HuH-7 (cell line): ENCODE measurements at regions not wholly inside any gene's neighbourhood (a gene's known extent, or its start where the extent isn't known, plus 50 kb on each side); places are given as distances from the start of the nearest gene placed in this dataset.
A peak's percentile ranks its signal among the peaks of the same experiment; 100 is the strongest.

Experiments used
- DNase-seq: peaks from one replicate; pipeline ENCODE4 v3.0.0; 2011; ENCODE audit warnings: low spot score

DNA sequence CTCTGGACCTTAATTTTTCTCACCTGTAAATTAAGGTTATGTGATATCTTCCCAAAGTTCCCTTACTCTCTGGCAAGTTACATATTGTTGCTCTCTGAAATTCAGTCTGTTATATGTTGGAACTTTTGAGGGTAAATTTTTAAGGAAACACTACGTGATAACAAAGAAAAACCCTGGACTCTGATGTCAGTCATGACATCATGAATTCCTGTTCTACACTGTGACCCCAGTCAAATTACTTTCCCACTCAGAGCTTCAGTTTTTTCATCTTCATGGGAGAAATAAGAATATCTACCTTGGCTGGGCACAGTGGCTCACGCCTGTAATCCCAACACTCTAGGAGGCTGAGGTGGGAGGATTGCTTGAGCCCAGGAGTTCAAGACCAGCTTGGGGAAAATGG is 164.6 kb upstream of the RALGAPA2 start:
- DNase-seq, result no peak

DNA sequence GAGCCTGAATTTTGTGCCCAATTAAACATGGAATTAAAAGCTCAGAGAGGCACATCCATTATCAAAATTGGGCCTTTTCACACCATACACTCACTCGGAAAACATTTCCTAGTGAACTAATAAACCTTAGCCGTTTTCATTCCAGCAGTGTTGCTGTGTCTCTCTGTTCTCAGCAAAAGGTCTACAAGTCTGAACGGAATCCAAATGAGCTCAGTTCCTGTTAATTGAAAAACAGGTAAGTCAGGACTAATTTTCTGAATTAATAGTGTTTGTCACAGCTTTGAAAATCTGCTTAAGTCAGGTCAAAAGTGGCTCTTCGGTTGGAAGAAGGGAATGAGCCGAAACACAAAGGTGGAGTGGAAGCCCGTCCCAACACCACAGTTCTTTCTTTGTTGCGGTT is 163.3 kb upstream of the RALGAPA2 start:
- no peak for DNase-seq

DNA sequence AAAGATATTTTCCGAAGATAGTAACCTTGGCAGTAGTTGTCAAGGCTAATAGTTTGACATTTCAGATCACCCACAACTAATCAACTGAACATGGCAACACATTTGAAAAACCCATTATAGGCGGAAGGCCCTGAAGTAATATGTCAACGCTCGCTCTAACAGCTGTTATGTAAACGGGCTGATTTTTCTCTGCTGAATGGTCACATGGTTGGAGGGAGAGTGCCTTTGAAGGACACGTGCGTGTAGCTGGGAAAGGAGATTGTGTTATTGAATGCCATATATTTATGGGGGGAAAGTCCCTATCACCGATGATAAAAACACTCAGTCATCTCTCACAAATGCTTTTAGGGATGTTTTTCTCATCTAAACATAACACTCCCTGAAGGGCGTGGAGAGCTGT is 160.0 kb upstream of the RALGAPA2 start:
- DNase-seq, result no peak

DNA sequence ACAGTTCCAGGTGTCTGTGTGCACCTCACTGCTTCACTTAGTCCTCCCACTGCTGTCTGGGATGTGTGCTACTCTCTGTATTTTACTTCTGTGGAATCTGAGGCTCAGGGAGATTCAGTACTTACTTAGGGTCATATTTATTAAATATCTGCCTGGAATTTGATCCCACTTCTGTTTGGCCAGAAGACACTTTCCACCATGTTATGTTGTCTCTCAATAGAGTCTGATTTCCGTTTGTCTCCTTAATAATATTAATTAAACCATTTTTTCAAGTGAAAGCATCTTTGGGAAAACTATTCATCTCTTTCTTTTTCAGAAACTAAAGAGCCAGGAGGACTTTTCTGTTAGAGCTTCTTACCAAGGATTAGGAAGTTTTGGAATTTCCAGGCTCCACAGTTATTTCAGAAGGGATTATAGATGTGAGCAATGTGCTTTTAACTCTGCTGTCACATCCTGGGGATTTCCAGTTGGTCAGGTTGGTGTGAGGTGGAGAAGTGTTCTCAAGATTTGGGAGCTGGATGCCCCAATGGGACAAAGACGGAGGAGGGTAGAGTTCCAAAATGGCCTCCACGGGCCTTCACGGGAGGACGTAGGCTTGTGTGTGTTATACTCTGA is 156.8 kb upstream of the RALGAPA2 start:
- no peak for DNase-seq

DNA sequence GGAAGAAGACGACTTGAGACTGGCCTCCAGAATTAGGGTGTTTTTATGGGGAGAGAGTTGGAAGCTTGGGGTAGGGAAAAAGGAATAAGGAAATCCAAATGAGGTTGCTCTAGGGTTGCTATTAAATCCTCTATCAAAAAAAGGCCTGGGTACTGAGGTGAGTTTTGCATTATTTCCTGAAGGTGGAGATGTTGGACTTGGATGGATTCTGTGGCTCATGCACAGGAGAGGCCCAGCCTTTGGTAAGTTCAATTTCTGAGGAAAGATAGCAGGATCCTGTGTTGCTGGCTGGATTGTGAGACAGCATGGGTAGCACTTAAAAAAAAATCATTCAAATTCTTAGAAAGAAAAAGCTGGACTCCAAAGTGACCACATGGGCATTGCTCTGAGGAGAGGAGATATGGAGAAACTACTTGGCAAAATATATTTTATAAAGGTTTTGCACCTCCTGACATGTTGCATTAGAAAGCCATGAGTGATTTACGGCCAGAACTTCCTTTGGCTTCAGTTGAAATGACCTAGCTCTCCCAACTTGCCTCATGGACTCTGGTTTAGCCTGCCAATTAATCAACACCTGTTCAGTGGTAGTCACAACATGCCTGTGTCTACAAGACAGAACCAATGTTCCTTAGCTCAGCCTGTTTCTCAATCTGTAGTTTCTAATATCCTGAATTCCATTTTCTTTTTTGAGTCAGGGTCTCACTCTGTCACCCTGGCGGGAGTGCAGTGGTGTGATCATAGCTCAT is 152.1 kb upstream of the RALGAPA2 start:
- peak; percentile 52 for DNase-seq

DNA sequence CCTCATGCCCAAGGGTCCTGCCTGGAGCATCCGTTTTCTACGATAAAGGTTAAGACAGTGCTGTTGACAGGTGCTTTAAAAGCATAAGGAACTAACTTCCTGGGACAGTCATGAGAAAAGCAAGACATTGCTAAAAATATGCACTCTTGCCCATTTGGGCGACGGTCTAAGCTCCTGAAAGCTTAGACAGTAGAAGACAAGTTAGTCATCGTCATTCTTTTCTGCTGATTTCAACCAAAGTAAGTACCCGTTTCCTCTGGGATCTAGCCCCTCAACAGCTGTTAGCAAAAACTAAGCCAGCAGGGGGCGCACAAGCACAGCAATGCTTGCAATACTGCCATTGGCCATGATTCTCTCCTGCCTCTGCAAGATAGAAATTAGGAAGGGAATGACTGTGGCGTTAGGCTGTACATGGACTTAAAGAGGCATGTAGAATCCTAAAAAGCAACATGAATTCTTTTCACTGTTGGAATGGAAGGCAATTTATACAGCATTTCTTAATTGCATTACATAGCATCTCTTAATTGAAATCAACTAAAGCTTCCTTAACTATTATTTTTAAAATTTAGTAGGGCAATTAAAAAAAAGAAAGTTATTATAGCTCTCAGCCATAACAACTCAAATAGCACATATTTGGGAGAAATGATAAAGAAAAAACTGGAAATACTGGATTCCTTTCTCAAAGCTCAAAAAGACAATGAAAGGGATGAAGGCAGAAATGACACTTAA is 147.8 kb upstream of the RALGAPA2 start:
- DNase-seq, result peak; percentile 88

DNA sequence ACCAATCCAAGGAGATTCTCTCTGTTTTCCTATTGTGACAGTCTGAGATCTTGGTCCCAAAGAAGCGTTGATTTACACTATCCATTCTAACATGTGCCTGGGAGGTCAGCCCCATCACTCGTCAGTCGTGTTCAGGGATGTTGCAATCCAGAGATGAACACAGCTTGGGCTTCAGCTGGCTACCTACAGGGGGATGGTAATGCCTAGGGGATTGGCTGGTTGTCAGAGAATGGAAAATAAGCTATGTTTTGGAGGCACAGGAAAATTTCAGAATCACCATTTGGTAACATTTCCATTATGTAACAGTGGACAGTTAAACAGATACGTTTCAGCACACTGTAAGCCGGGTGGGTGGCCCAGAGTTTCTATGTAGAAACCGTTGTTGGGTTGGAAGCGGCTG is 147.1 kb upstream of the RALGAPA2 start:
- DNase-seq, result no peak

DNA sequence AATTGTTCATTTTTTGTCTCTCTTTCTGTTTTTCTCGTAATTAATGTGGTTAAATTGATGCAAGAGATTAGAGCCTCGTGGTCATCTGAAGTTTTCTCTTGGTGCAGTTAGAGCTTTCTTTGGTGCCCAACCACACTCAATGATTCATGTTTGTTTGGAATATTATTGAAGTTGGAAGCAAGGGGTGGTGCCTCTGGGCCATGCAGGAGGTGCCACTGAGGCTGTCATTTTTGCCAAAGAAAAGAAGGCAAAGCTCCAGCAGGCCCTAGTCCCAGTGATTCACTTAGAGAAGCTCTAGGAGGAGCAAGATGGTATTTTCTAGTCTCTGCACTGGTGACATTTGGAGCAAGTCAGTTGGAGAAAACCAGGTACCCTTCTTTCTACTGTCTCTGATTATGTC is 144.5 kb upstream of the RALGAPA2 start:
- DNase-seq, result no peak

DNA sequence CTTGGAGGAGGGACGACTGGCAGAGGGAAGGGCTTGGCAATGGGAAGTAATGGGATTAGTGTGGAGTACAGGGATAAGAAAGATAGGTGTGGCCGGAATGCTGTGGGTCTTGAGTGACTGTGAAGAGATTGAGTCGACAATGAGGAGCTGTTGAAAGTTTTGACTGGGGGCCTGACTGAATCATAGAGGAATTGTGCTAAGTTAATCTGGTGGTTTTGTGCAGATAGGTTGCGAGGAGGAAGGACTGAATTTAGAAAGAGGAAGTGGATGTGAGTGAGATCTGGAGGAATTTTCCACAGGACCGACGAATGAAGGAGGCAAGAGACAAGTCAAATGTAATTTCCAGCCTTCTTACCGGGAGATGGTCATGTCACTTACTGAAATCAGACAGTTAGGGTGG is 143.9 kb upstream of the RALGAPA2 start:
- DNase-seq, result no peak

DNA sequence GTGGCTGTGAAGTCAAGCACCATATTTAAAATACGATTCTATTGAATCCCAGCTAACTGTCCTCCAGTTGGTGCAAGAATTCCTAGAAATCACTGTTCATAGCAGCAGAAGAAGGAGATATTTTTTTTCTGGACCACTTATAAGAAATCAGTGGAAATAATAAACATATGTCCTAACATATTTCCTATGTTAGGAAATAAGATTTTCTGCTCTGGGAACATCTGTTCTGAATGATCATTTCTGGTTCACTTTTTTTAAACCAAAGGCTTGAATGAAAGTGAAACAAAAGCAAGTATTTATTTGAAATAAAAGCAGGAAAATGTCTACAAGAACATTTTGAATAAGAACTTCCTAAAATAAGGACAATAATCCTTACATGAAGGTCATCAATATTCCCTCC is 138.9 kb upstream of the RALGAPA2 start:
- DNase-seq, result no peak

DNA sequence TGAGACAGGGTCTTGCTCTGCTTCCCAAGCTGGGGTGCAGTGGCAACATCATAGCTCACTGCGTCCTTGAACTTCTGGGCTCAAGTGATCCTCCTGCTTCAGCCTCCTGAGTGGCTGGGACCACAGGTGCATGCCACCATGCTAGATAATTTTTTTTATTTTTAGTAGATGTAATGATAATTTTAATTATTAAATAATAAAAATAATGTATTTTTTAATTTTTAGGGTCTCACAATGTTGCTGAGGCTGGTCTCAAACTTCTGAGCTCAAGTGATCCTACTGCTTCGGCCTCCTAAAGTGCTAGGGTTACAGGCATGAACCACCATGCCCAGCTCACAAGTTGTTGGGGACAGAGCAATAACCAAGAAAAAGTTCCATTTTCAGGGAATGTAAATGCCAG is 138.0 kb upstream of the RALGAPA2 start:
- DNase-seq, result no peak

DNA sequence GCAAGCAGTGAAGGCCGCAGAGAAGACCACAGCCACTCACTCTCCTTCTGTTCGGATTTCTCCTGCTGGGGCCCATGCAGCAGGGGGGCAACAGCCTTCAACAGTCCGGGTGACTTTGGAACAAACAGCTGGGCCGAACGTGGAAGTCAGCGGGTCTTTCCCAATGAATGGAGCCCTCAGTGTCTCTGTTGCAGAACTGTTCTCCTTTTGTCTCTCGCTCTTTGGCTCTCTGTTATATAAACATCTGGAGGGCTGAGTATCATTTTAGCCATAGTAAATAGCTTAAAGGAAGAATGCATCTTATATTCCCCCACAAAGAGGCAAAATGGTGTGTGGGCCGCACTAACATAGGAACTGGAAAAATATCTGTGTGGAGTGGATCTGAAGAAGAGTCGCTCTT is 136.7 kb upstream of the RALGAPA2 start:
- DNase-seq, result no peak

DNA sequence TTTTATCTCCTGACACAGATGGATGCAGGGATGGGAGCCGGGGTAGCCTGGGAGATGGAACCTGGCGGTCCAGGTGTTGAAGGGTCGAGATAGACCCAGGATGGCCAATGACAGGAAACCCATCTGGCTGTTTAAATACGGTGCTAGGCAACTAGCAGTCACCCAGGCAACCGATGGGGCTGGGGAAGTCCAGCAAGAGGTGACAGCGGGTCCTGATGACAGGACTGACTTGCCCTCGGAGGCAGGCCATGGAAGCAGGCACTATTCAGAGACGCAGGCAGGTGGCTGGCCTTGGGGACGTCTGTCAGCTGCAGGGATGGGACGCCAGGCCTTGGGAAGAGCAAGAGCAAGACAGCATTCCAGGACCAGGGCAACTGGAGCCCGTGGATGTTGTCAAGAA is 135.4 kb upstream of the RALGAPA2 start:
- no peak for DNase-seq

DNA sequence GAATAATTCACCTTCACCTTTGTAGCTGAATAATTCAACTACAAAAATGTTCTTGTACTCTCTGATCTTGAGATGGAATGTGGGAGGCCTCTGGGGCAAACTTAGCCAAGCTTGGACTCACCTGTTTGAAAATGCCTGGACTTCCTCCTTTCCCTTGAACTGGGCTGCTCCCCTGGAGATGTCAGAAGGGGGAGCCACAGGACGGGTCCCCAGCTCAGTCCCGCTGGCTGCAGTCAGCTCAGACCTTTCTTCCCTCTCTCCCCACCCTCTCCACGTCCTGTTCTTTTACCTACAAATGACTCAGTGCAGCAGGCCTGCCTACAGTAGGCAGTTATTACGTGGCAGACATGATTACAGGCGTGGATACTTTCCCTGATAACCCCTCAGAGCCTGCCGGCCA is 131.5 kb upstream of the RALGAPA2 start:
- DNase-seq, result no peak

DNA sequence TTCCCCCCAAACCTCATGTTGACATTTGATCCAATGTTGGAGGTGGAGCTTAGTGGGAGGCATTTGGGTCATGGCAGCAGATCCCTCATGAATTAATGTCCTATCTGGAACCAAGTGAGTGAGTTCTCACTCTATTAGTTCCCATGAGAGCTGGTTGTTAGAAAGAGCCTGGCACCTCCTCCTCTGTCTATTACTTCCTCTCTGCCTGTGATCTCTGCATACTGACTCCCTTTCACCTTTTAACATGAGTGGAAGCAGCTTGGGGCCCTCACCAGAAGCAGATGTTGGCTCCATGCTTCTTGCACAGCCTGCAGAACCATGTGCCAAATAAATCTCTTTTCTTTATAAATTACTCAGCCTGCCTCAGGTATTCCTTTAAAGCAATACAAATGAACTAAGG is 127.3 kb upstream of the RALGAPA2 start:
- DNase-seq, result no peak

DNA sequence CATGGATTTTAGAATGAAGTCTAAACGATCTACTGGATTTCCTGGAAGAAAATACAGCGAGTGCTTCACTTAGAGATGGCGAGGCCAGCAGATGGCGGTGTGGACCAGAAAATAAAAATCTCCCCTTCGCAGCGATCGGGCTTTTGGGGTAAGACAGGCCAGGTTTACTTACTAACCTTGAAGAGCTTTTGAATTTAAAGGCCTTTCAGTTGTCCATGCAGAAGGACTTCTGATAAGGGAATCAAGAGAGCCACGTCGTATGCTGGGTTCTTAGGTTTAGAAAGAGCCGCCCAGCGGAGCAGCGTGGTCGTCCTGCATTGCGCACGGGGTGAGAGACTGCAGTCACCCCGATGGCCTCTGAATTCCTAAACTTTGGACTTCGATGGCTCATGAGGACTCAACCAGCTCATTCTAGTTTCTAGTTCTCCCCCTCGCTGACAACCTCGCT is 125.2 kb upstream of the RALGAPA2 start:
- DNase-seq, result peak; percentile 74

DNA sequence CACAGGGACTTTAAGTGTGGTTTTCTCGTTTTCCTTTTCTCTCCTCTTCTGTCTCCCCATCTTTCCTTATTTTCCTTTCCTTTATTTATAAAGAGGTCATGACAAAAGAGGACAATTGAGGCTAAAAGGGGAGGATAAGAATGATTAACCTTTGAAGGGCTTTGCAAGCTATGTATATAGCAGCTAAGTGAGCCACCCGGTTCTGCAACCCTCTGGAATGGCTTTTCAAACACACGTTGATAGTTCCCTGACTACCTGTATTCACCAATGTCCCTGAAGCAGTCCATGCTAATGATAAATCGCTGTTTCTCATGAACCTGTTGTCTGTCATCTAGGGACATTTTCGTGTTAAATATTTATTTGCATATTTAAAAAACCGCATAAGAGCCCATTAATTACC is 124.4 kb upstream of the RALGAPA2 start:
- no peak for DNase-seq

DNA sequence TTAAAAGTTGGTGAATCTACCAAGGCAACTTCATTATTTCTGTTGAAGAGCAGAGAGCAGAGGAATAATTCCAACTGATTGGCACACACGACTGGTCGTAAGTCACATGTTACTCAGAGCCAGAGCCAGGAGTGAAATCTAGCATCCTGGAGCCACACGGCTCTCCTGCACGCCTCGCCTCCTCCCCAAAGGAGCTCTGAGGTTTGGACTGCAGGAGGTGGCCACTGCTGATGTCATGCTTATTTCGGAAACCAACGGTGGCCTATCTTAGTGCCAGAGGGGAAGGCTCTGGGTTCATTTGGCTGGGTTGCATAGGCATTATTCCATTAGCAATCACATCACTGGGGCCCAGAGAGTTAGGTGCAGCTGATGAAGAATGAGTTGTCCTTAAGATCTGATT is 123.5 kb upstream of the RALGAPA2 start:
- DNase-seq, result no peak

DNA sequence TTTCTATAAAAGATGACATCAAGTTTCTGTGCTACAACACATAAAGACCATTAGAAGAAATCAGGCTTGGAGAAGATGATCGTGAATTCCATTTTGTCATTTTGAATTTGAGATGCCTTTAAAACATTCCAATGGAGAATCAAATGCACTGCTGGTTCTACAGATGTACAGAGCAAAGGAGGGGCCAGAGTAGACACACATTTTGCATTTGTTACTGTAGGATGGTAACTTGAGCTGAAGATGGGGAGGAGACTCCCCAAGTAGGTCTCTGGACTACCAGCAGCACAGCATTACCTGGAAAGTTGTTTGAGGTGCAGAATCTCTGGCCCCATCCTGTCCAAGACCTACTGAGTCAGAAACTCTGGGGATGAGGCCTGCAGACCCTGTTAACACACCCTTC is 121.6 kb upstream of the RALGAPA2 start:
- no peak for DNase-seq

DNA sequence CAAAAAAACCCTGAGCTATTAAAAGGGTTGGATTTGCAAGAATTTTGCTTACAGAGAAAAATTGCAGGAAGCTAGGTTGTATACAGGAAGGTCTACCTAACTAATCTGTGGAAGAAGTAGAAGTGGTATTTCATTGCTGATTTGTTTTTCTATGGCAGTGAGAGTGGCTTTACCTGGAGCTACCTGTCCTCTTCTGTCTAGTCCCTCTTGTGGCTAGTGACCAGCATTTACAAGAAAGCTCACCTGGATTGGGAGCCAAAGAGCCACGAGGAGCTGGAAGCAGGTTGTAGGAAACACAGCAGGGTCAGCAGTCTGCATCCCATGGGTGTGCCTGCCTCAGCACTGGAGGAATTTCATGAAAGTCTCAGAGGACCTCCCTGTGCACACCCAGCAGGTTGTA is 120.3 kb upstream of the RALGAPA2 start:
- no peak for DNase-seq

DNA sequence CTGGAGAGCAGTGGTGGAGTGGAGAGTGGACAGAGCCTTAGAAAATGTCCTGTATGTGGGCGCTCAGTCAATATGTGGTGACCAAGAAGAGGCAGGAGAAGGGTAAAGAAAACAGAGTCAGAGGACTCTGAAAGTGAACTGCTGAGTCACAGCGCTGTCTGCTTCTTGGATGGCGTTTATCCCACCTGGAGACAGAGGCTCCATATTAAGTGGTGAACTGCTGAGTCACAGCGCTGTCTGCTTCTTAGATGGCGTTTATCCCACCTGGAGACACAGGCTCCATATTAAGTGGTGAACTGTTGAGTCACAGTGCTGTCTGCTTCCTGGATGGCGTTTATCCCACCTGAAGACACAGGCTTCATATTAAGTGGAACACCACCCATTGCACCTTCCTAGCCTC is 119.3 kb upstream of the RALGAPA2 start:
- DNase-seq, result no peak

DNA sequence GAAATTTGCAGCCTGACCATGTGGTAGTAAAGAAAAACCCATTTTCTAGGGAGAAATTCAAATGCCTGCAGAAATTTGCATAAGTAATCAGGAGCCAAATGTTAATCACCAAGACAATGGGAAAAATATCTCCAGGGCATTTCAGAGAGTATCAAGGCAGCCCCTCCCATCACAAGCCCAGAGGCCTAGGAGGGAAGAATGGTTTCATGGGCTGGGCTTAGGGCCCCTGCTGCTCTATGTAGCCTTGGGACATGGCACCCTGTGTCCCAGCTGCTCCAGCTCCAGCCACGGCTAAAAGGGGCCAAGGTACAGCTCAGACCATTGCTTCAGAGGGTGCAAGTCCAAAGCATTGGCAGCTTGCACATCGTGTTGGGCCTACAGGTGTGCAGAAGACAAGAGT is 117.2 kb upstream of the RALGAPA2 start:
- DNase-seq, result no peak

DNA sequence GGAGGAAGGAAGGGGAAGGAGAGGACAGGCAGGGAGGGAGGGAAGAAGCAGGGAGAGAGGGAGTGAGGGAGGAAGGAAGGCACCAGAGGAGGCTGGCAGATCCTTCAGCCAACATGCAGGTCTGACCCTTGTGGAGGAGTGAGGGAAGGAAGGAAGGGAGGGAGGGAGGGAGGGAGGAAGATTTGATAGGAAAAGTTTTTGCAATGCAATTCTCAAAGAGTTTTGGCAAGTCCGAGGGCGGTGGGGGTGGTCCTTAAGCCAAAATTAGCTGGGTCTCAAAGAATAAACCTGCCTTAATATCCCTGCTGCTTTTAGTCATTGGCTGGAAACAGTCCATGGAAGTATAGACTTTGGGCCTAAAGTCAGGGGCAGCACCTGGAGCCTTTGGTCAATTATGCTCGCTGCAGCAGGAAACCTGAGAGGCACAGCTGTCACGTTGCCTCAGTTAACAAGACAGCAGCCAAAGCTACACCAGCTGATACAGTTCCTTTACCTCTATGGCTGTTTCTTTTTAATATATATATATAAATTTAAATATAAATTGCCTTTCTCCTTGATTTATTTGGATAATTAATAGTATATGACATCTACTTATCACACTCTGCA is 115.7 kb upstream of the RALGAPA2 start:
- no peak for DNase-seq
